PC-3 (cell line): ENCODE measurements at regions not wholly inside any gene's neighbourhood (a gene's known extent, or its start where the extent isn't known, plus 50 kb on each side); places are given as distances from the start of the nearest gene placed in this dataset.

Experiments used
- ATAC-seq: fragments of 200-7000 bp; cut with Tn5 transposase; 2 replicates; pipeline ENCODE4 v1.9.1; 2020; ENCODE audit warnings: mild to moderate bottlenecking, moderate library complexity
- BruUV-seq: library from RNA; stranded (reverse); fragments of 400-500 nt; replicated peaks from 2 replicates; lab custom pipeline; 2021; lab: Mats Ljungman, UMichigan
- CTCF ChIA-PET: fragments of 300-600 bp; sonication (Branson Sonifier 250); formaldehyde crosslinking; loops from one replicate; lab custom pipeline; 2022; ENCODE audit warnings: antibody characterized with exemption; lab: Charles Lee
- POLR2A ChIA-PET: fragments of 300-600 bp; sonication (Branson Sonifier 250); formaldehyde crosslinking; loops from one replicate; lab custom pipeline; 2022; ENCODE audit warnings: antibody characterized with exemption; ENCODE audit not compliant: unreplicated experiment; lab: Charles Lee
- DNase-seq: peaks from one replicate; pipeline ENCODE4 v3.0.0-alpha.2; 2015
- H2AFZ ChIP-seq: fragments of 300-600 bp; sonication (generic); 2 replicates; pipeline ENCODE4 v1.6.0; 2016; ENCODE audit warnings: antibody characterized with exemption, low read length
- H3F3A ChIP-seq: fragments of 300-600 bp; sonication (generic); one replicate; pipeline ENCODE4 v1.6.0; 2017; ENCODE audit warnings: antibody characterized with exemption, low read length, control low read depth, mild to moderate bottlenecking; ENCODE audit not compliant: unreplicated experiment
- H3K27ac ChIP-seq: fragments of 300-600 bp; sonication (generic); 2 replicates; pipeline ENCODE4 v1.5.1; 2016; ENCODE audit warnings: mild to moderate bottlenecking, low read length
- H3K27me3 ChIP-seq: fragments of 300-600 bp; sonication (generic); 2 replicates; pipeline ENCODE4 v1.6.1; 2016; ENCODE audit warnings: low read length, mixed read lengths
- H3K36me3 ChIP-seq: fragments of 300-600 bp; sonication (generic); 2 replicates; pipeline ENCODE4 v1.6.1; 2016; ENCODE audit warnings: low read depth, mixed run types, low read length, mixed read lengths
- H3K4me1 ChIP-seq: fragments of 300-600 bp; sonication (generic); 2 replicates; pipeline ENCODE4 v1.5.1; 2016; ENCODE audit warnings: low read length; ENCODE audit not compliant: insufficient read depth
- H3K4me2 ChIP-seq: fragments of 300-600 bp; sonication (generic); 2 replicates; pipeline ENCODE4 v1.6.0; 2016; ENCODE audit warnings: low read length
- H3K4me3 ChIP-seq: fragments of 300-600 bp; sonication (generic); 2 replicates; pipeline ENCODE4 v1.5.1; 2016; ENCODE audit warnings: mild to moderate bottlenecking, low read length, mixed read lengths
- H3K79me2 ChIP-seq: fragments of 300-600 bp; sonication (generic); 2 replicates; pipeline ENCODE4 v1.6.1; 2017; ENCODE audit warnings: low read length, mixed read lengths
- H3K9ac ChIP-seq: fragments of 300-600 bp; sonication (generic); 2 replicates; pipeline ENCODE4 v1.6.0; 2016; ENCODE audit warnings: mild to moderate bottlenecking, low read length
- H3K9me2 ChIP-seq: fragments of 300-600 bp; sonication (generic); replicated peaks from 2 replicates; pipeline ENCODE4 v1.6.1; 2016; ENCODE audit warnings: mixed run types, low read length, mixed read lengths
- H3K9me3 ChIP-seq: fragments of 300-600 bp; sonication (generic); 2 replicates; pipeline ENCODE4 v1.6.1; 2016; ENCODE audit warnings: low read length, mixed read lengths
- H4K20me1 ChIP-seq: fragments of 300-600 bp; sonication (generic); 2 replicates; pipeline ENCODE4 v1.6.1; 2016; ENCODE audit warnings: low read length, mixed read lengths
- EZH2 ChIP-seq: fragments of 300-600 bp; sonication (generic); IDR thresholded peaks from one replicate; pipeline ENCODE4 v1.6.1; 2017; ENCODE audit warnings: antibody characterized with exemption, mild to moderate bottlenecking, low read length; ENCODE audit not compliant: unreplicated experiment
- EZH2phosphoT487 ChIP-seq: fragments of 300-600 bp; sonication (generic); IDR thresholded peaks from 2 replicates; pipeline ENCODE4 v1.6.1; 2018; ENCODE audit warnings: mild to moderate bottlenecking, antibody characterized with exemption, low read length, borderline replicate concordance
- intact Hi-C: fragments of 100-400 bp; cut with micrococcal nuclease; formaldehyde crosslinking; loops from 2 replicates; pipeline ENCODE4 v1.9.0; 2023
- TF ChIP-seq, protein P1 (sequence below): fragments of 300-600 bp; sonication (generic); conservative IDR thresholded peaks from 2 replicates; pipeline ENCODE4 v1.5.1; 2017; ENCODE audit warnings: antibody characterized with exemption, low read depth, mild to moderate bottlenecking, low read length

DNA sequence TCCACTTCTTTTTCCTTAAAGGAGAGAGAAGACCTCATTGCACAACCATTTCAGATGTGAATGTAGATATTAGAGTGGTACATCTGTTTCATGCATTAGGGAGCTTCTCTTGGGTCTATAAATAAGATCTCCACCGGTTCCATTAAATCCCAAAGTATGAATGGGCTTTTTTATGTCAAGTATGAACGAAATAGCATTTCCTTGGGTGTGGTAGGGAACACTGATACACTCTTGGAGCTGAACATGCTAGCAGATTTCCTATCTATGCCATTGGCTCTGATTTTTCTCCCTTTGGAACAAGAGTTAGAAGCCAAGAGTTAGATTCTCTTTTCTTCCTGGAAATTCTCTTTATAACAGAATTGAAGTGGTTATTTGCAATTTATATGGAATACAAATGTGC is 245.6 kb upstream of the ADAMTS5 start:
- Histone ChIP-seq H3K36me3 (no peaks in the 10 kb centered on the region), H3K79me2 (no peaks in the 10 kb centered on the region), H3K27me3 (no peaks in the 10 kb centered on the region), H3K4me2 (no peak overlapping the region), H3K9me3 (peaks cover 5% of the 10 kb centered on the region; the same call in 1 of the 2 replicates), H3K4me3 (no peak overlapping the region), H3K27ac (no peak overlapping the region), H3K4me1 (no peaks in the 10 kb centered on the region), H4K20me1 (no peaks in the 10 kb centered on the region), H2AFZ (no peak overlapping the region), H3F3A (no peaks in the 10 kb centered on the region), H3K9ac (no peak overlapping the region), H3K9me2 (no peaks in the 10 kb centered on the region)
- no peak for ATAC-seq
- no peak for DNase-seq
- ChIA-PET POLR2A (no interaction called here), CTCF (interaction anchor here (0.7 to 0.9 kb wide), 2 partner anchors 91 to 331 kb away, joined by 3 to 4 read pairs; no protein-coding TSS in a partner anchor)
- BruUV-seq: no TSS peak
- intact Hi-C loops: loop anchor here (2.0 to 10.0 kb wide), 4 partner anchors 112 to 352 kb away; no protein-coding TSS in a partner anchor
- TF ChIP-seq EZH2 (no peak), EZH2phosphoT487 (no peak)
- TF ChIP-seq, protein P1, sequence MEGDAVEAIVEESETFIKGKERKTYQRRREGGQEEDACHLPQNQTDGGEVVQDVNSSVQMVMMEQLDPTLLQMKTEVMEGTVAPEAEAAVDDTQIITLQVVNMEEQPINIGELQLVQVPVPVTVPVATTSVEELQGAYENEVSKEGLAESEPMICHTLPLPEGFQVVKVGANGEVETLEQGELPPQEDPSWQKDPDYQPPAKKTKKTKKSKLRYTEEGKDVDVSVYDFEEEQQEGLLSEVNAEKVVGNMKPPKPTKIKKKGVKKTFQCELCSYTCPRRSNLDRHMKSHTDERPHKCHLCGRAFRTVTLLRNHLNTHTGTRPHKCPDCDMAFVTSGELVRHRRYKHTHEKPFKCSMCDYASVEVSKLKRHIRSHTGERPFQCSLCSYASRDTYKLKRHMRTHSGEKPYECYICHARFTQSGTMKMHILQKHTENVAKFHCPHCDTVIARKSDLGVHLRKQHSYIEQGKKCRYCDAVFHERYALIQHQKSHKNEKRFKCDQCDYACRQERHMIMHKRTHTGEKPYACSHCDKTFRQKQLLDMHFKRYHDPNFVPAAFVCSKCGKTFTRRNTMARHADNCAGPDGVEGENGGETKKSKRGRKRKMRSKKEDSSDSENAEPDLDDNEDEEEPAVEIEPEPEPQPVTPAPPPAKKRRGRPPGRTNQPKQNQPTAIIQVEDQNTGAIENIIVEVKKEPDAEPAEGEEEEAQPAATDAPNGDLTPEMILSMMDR: no peak

DNA sequence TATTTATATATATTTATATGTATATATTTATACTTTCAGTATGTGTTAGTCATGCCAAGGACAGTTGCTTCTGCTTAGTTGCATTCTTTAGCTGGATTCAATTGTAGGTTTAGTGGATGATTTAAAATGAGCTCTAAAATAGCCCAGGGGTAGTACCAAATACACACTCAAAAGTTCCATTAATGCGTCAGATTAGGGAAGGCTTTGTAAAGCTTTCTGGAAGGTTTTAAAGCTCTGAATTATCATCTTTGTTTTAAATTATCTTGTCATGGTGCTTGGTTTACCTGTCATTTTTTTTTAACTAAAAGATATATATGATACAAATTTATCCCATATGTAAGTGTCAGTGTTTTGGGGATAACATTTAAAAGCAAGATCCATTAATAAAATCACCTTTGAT is 242.7 kb upstream of the ADAMTS5 start:
- H3K9ac ChIP-seq: no peak overlapping the region
- no peak overlapping the region for H3K4me3 ChIP-seq
- DNase-seq: no peak
- no TSS peak for BruUV-seq
- no peaks in the 10 kb centered on the region for H3K9me2 ChIP-seq
- TF ChIP-seq, protein P1: no peak
- TF ChIP-seq EZH2 (no peak), EZH2phosphoT487 (no peak)
- H3K36me3 ChIP-seq: no peaks in the 10 kb centered on the region
- ChIA-PET POLR2A (no interaction called here), CTCF (no interaction called here)
- peaks cover 5% of the 10 kb centered on the region; the same call in 1 of the 2 replicates for H3K9me3 ChIP-seq
- H3K4me2 ChIP-seq: no peak overlapping the region
- H4K20me1 ChIP-seq: no peaks in the 10 kb centered on the region
- no peak overlapping the region for H3K27ac ChIP-seq
- H3K4me1 ChIP-seq: no peaks in the 10 kb centered on the region
- H3K27me3 ChIP-seq: no peaks in the 10 kb centered on the region
- intact Hi-C loops: no loop called here
- no peaks in the 10 kb centered on the region for H3F3A ChIP-seq
- H3K79me2 ChIP-seq: no peaks in the 10 kb centered on the region
- H2AFZ ChIP-seq: no peak overlapping the region
- ATAC-seq: no peak

DNA sequence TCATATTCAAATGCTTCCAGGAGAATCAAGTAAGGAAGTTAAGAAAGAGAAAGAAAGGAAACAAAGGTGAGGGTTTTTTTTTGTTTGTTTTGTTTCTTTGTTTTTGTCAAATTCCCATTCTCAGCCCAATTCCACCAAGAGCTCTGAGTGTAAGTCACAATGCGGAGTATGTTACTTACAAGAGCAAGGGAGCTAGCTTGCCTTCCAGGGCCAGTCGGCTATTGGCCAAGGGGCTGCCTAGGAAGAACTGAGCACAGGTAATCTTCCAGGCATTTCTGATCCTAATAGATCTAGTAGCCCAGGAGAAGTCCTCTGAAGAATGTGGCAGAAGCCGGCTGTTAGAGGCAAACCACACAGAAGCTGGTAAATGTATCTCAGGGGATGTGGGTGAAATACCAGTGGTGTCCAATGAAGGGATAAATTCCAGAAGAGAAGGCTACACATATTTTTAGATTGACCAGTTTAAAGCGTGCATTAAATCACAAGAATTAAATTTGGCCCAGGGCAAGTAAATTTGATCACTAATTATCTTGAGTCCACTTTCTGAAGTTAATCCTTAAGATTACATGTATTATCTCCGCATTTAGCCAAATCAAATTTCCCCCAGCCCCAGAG is 239.6 kb upstream of the ADAMTS5 start:
- H3K27me3 ChIP-seq: no peaks in the 10 kb centered on the region
- ChIA-PET CTCF (no interaction called here), POLR2A (no interaction called here)
- no peak overlapping the region for H3K4me2 ChIP-seq
- H3F3A ChIP-seq: no peaks in the 10 kb centered on the region
- no peaks in the 10 kb centered on the region for H3K36me3 ChIP-seq
- H3K9ac ChIP-seq: no peak overlapping the region
- ATAC-seq (no peak), DNase-seq (no peak)
- H3K4me1 ChIP-seq: no peaks in the 10 kb centered on the region
- no peaks in the 10 kb centered on the region for H4K20me1 ChIP-seq
- H3K4me3 ChIP-seq: no peak overlapping the region
- H3K9me3 ChIP-seq: peaks cover 9% of the 10 kb centered on the region
- intact Hi-C loops: no loop called here
- TF ChIP-seq EZH2phosphoT487 (no peak), EZH2 (no peak)
- TF ChIP-seq, protein P1: no peak
- no peak overlapping the region for H3K27ac ChIP-seq
- no TSS peak for BruUV-seq
- H2AFZ ChIP-seq: no peak overlapping the region
- no peaks in the 10 kb centered on the region for H3K9me2 ChIP-seq
- H3K79me2 ChIP-seq: no peaks in the 10 kb centered on the region
